ENCODE measurements at regions not wholly inside any gene's neighbourhood (a gene's known extent, or its start where the extent isn't known, plus 50 kb on each side); places are given as distances from the start of the nearest gene placed in this dataset.
"Not testable (repeated sequence)": the region's sequence is repeated elsewhere in the genome, so short reads cannot be mapped to it uniquely, and the experiment has no call there.

- TF ChIP-seq CTCF (conservative IDR thresholded peaks at IDR 0.05; ENCODE audit: low read depth, low read length); EZH2phosphoT487 (IDR thresholded peaks at IDR 0.05; ENCODE audit: borderline replicate concordance, low read length): not testable (repeated sequence)
These were observed 114.5 kb upstream of the NBPF19 start for GRCh38 chr1:149360351-149360750.
